Heart right ventricle (tissue), 16 donors: ENCODE measurements at regions not wholly inside any gene's neighbourhood (a gene's known extent, or its start where the extent isn't known, plus 50 kb on each side); places are given as distances from the start of the nearest gene placed in this dataset.

ENCODE experiments used
- ATAC-seq, 8 donors: fragments of 200-7000 bp; cut with Tn5 transposase; one replicate each; pipeline ENCODE4 v1.9.1; 2020; ENCODE audit warnings: mild to moderate bottlenecking in 8 of 8, moderate library complexity in 8 of 8, moderate number of reproducible peaks in 1 of 8
- DNase-seq, 2 donors: peaks; one replicate each; pipeline ENCODE4 v3.0.0-alpha.2; 2020
- H3K27ac ChIP-seq, 10 donors: fragments of 200-600 bp; sonication (generic) in 2 of 10; one replicate each; pipeline versions ENCODE4 v1.5.0 to v1.8.0; 2020 to 2022; ENCODE audit warnings: mild to moderate bottlenecking in 3 of 10
- H3K27me3 ChIP-seq, 7 donors: fragments of 200-600 bp; one replicate each; pipeline ENCODE4 v1.8.0; 2021 to 2022; ENCODE audit warnings: mild to moderate bottlenecking in 2 of 7
- H3K36me3 ChIP-seq, 9 donors: fragments of 200-600 bp; sonication (generic) in 1 of 9; one replicate each; pipeline versions ENCODE4 v1.5.0 to v1.8.0; 2020 to 2022; ENCODE audit warnings: mild to moderate bottlenecking in 2 of 9
- H3K4me1 ChIP-seq, 9 donors: fragments of 200-600 bp; sonication (generic) in 1 of 9; one replicate each; pipeline versions ENCODE4 v1.5.0 to v1.8.0; 2020 to 2022; ENCODE audit warnings: mild to moderate bottlenecking in 4 of 9
- H3K4me3 ChIP-seq, 10 donors: fragments of 200-600 bp; sonication (generic) in 2 of 10; one replicate each; pipeline versions ENCODE4 v1.5.0 to v1.8.0; 2020 to 2022; ENCODE audit warnings: mild to moderate bottlenecking in 7 of 10, moderate library complexity in 2 of 10
- H3K9me3 ChIP-seq, 11 donors: fragments of 200-600 bp in 10 of 11; sonication (generic) in 2 of 11; one replicate each; pipeline versions ENCODE4 v1.5.0 to v1.8.0; 2013 to 2022; ENCODE audit warnings: mild to moderate bottlenecking in 2 of 11, control low read depth in 1 of 11, moderate library complexity in 1 of 11
- WGBS, 2 donors: extraction: QIAGEN DNeasy Blood & Tissue Kit; methylation state at CpG; one replicate each; pipeline ENCODE4 v1.1.7; 2013; ENCODE audit warnings: inconsistent platforms in 1 of 2; 5-methylcytosine and 5-hydroxymethylcytosine counted together
- intact Hi-C, 10 donors: fragments of 100-400 bp; cut with DNase I; formaldehyde crosslinking; loops; one replicate each; pipeline versions ENCODE4 v1.11.1 to v1.14.2; 2022
- TF ChIP-seq, protein P1 (sequence below), 9 donors: fragments of 200-600 bp; sonication (generic) in 2 of 9; IDR thresholded peaks; one replicate each; pipeline versions ENCODE4 v1.5.0 to v1.8.0; 2021 to 2022; ENCODE audit warnings: antibody characterized with exemption in 9 of 9, mild to moderate bottlenecking in 5 of 9, moderate library complexity in 1 of 9
- donor health status: Arrhythmogenic right ventricular cardiomyopathy.
- donor health status: ischemic (EF 13 %, LVEDD 7.1; RV severe dilation, severe dysfunction).
- donor health status: healthy with polysubstance abuse.
- donor health status: DM: no; HTN: yes; CAD: no.
- donor health status: DM: no; HTN: no; CAD: no.
- donor health status: ischemic (EF 25% LVEDD 6.9; RV normal size, moderate dysfunction).
- donor health status: ischemic (EF 25% LVEDD 5.7; RV mildly dilated, moderate dysfunction).
- donor health status: healthy.
- donor health status: DM: yes; HTN: yes; CAD: no.
- donor health status: Ischemic cardiomyopathy.
- donor health status: ischemic (EF 35%, LVEDD 5.7; RV mildly dilated, moderate dysfunction).
- donor health status: nonischemic (EF 11% LVEDD 7.7; RV severe dilation, severe dysfunction).
- donor health status: DM: yes; HTN: yes; CAD: no.
- donor health status: PGD.
- donor health status: ischemic (EF 29% LVEDD 5.4; RV normal size, mild dysfunction).
- donor health status: nonischemic (EF 23%, LVEDD 6.1; RV moderate dilation, normal function).

DNA sequence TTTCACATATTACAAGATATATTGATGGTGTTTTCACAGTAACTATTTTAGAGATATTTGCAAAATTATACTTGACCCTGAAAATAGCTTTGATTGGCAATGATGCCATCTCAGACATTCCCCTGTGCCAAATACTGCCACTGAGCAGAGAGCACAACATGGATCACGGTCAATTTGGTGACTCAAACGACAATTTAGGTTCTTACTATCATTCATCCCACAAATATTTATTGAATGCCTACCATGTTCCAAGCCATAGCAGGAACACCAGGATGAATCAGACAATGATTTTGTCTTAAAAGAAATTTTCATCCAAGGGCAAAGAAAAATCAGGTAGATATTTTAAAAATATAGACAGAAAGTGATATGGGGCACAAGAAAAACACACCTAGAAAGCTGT, 153.2 kb upstream of the ADO start:
- TF ChIP-seq, protein P1, sequence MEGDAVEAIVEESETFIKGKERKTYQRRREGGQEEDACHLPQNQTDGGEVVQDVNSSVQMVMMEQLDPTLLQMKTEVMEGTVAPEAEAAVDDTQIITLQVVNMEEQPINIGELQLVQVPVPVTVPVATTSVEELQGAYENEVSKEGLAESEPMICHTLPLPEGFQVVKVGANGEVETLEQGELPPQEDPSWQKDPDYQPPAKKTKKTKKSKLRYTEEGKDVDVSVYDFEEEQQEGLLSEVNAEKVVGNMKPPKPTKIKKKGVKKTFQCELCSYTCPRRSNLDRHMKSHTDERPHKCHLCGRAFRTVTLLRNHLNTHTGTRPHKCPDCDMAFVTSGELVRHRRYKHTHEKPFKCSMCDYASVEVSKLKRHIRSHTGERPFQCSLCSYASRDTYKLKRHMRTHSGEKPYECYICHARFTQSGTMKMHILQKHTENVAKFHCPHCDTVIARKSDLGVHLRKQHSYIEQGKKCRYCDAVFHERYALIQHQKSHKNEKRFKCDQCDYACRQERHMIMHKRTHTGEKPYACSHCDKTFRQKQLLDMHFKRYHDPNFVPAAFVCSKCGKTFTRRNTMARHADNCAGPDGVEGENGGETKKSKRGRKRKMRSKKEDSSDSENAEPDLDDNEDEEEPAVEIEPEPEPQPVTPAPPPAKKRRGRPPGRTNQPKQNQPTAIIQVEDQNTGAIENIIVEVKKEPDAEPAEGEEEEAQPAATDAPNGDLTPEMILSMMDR (IDR thresholded peaks at IDR 0.05), result no peak
- DNase-seq (no peak), ATAC-seq (no peak)
- H3K27me3 ChIP-seq, result no peaks in the 10 kb centered on the region
- H3K9me3 ChIP-seq, result no peaks in the 10 kb centered on the region
- peaks cover 0 to 9% (median 0%) of the 10 kb centered on the region in 9 donors for H3K4me1 ChIP-seq
- no peak overlapping the region for H3K27ac ChIP-seq
- 67 to 85% methylated on average over 2 of the region's 2 CpGs for WGBS, 2 donors
- H3K36me3 ChIP-seq, result no peaks in the 10 kb centered on the region
- H3K4me3 ChIP-seq, result no peak overlapping the region
- intact Hi-C loops, result no loop called here

DNA sequence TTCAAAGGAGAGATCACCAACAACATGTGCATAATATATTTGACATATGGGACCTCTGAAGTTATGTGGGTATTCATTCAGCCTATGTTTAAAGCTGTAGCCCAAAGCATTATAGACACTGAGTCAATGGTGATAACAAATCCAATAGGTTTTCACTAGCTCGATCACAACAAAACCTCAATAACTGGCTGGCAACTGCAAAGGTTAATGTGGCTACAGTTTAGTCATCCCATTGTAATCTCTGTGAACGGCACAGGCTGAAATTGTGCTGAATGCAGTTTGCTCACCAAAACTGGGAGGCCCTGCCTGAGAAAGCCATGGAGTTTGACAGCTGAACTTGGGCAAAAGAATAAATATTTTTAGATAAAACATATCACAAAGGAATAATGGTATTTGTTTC, 152.4 kb upstream of the ADO start:
- TF ChIP-seq, protein P1 (IDR thresholded peaks at IDR 0.05), result no peak
- H3K9me3 ChIP-seq, result no peaks in the 10 kb centered on the region
- 70 to 84% methylated on average over 2 of the region's 2 CpGs for WGBS, 2 donors
- no peak overlapping the region for H3K27ac ChIP-seq
- H3K4me1 ChIP-seq, result peaks cover 0 to 8% (median 0%) of the 10 kb centered on the region in 9 donors
- ATAC-seq (no peak), DNase-seq (no peak)
- no peaks in the 10 kb centered on the region for H3K36me3 ChIP-seq
- H3K4me3 ChIP-seq, result no peak overlapping the region
- intact Hi-C loops, result no loop called here
- H3K27me3 ChIP-seq, result no peaks in the 10 kb centered on the region

DNA sequence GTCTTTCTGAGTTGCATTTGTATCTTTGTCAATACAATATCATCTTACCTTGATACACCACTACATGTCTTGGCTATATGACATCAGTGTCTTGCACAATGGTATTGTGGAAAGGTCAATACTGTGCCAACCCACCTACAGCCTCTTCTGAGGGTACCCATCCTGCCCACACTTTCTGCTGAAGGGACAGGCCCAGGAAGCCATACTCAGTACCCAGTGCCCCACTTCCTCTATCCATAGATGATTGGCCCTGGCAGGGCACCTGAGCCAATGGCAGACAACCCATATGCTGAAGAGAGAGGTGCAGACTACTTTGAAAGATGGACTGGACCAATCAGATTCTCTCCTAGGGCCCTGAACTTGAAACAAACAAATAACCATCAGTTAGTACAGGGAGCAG, 152.0 kb upstream of the ADO start:
- Histone ChIP-seq H3K27ac (no peak overlapping the region), H3K9me3 (no peaks in the 10 kb centered on the region), H3K27me3 (no peaks in the 10 kb centered on the region), H3K36me3 (no peaks in the 10 kb centered on the region), H3K4me1 (peaks cover 0 to 4% (median 0%) of the 10 kb centered on the region in 9 donors), H3K4me3 (no peak overlapping the region)
- DNase-seq (no peak), ATAC-seq (no peak)
- TF ChIP-seq, protein P1 (IDR thresholded peaks at IDR 0.05), result no peak
- intact Hi-C loops, result no loop called here

DNA sequence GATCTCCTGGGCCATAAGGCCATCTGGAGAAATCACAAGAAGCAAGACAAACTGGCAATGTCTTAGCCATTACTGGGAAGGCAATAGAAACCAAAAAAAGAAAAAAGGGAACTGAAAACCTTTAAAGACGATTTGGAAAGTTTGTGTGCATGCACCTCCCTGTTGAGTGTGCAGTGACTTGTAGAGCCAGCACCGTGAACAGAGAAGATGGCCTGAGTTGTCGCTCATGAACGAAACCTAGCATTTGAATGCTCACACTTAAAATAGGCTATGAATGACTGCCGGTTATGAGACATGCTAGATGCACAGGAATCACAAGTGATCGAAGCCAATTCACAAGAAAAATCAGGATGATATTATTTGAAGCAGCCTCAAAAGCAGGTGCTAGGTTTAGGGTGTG, 151.3 kb upstream of the ADO start:
- H3K9me3 ChIP-seq, result no peaks in the 10 kb centered on the region
- intact Hi-C loops, result no loop called here
- no peaks in the 10 kb centered on the region for H3K27me3 ChIP-seq
- peaks cover 0 to 4% (median 0%) of the 10 kb centered on the region in 9 donors for H3K4me1 ChIP-seq
- DNase-seq (no peak), ATAC-seq (no peak)
- H3K4me3 ChIP-seq, result no peak overlapping the region
- no peaks in the 10 kb centered on the region for H3K36me3 ChIP-seq
- WGBS, 2 donors, result 90 to 93% methylated on average over 6 of the region's 6 CpGs
- TF ChIP-seq, protein P1 (IDR thresholded peaks at IDR 0.05), result no peak
- H3K27ac ChIP-seq, result no peak overlapping the region

DNA sequence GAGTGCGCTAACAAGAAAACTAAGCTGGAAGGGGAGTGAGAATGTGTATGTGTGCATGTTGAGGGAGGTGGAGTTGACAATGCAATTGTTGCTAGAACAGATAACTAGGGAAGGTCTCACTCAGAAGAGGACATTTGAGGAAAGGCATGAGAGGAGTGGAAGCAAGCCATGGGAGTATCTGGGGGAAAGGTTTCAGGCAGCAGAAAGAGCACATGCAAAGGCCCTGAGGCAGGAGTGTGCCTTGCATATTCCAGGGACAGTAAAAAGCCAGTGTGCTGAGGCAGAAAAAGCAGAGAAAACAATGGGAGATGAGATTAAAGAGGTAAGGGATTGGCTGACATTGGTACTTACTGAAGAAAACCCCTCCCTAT, 149.6 kb upstream of the ADO start:
- H3K4me3 ChIP-seq, result no peak overlapping the region
- H3K27me3 ChIP-seq, result no peaks in the 10 kb centered on the region
- no peak for DNase-seq
- H3K27ac ChIP-seq, result no peak overlapping the region
- ATAC-seq, result no peak
- intact Hi-C loops, result no loop called here
- no peaks in the 10 kb centered on the region for H3K9me3 ChIP-seq
- H3K4me1 ChIP-seq, result peaks cover 0 to 4% (median 0%) of the 10 kb centered on the region in 9 donors
- no peaks in the 10 kb centered on the region for H3K36me3 ChIP-seq
- WGBS, 2 donors, result 95 to 100% methylated on average over 1 of the region's 1 CpG
- TF ChIP-seq, protein P1 (IDR thresholded peaks at IDR 0.05), result no peak
